Activated gamma-delta T cell (primary cell): ENCODE measurements at regions not wholly inside any gene's neighbourhood (a gene's known extent, or its start where the extent isn't known, plus 50 kb on each side); places are given as distances from the start of the nearest gene placed in this dataset.

Experiments used
- DNase-seq: peaks from one replicate; lab custom pipeline; 2025; lab: John Stamatoyannopoulos, UW

DNA sequence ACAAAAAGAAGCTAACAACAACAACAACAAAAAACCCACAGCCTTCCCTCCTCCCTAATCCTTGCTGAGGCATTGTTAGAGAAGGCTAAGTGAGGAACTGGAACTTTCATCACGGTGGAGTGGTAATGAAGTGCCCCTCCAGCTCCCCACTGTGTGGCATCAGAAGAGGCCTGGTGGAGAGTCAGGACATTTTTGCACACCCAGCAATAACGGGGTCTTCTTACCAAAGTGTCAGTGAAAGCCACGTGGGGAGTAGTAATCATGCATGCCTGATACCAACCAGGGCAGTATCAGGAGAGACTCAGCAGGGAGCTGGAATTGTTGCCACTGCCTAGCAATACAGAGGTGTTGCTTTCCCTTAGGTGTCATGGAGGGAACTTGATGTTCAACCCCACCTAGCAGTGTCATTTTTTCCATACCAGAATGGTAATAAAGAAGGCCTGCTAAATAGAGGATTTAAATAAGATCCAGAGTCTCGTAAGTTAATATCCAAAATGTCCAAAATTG, 299.7 kb upstream of the RGS6 start:
- DNase-seq, result no peak

DNA sequence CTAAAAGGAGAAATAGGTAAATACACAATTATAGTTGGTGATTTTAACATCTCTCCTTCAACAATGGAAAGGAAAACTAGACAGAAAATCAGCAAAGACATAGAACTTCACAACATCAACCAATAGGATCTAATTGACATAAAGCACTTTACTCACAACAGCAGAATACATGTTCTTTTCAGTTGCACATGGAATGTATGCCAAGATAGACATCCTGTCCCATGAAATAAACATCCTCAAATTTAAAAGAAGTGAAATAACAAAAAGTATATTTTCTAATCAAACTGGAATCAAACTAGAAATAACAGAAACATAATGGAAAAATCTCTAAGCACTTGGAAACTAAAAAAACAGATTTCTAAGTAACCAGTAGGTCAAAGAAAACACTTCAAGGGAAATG, 296.2 kb upstream of the RGS6 start:
- no peak for DNase-seq

DNA sequence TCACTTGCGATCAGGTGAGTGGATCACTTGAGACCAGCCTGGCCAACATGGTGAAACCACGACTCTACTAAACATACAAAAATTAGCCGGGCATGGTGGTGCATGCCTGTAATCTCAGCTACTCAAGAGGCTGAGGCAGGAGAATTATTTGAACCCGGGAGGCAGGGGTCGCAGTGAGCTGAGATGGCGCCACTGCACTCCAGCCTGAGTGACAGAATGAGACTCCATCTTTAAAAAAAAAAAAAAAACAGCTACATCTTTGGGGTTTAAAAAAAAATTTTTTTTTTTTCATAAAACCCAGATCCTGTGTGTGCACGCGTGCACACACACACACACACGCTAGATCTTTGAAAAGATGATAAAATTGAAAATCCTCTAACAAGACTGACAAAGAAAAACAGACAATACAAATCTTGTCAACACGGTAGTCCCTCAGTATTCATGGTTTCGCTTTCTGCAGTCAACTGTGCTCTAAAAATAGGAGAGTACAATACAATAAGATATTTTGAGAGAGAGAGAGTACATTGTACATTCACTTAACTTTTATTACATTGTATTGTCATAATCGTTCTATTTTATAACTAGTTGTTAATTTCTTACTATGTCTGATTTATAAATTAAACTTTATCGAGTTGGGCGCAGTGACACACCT, 295.3 kb upstream of the RGS6 start:
- no peak for DNase-seq

DNA sequence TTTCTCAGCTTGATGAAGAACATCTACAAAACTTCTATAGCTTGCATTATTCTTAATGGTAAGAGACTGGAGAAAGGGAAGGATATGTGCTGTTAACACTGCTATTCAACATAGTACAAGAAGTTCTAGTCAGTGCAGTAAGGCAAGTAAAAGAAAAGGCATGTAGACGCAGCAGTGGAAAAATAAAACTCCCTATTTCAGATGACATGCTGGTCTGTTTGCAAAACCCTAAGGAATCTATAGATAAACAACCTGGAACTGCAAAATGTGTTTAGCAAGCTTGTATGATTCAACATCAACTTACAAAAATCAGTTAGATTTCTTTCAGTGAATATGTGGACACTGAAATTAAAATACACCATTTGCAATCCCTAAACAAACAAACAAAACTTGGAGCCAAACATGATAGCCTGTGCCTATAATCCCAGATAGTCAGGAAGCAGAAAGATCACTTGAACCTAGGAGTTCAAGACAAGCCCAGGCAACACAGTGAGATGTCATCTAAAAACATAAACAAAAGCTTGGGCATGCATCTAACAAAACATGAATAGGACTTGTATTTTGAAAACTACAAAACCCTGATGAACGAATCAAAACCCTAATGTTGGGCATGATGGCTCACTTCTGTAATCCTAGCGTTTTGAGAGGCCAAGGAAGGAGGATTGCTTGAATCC, 293.6 kb upstream of the RGS6 start:
- DNase-seq, result no peak

DNA sequence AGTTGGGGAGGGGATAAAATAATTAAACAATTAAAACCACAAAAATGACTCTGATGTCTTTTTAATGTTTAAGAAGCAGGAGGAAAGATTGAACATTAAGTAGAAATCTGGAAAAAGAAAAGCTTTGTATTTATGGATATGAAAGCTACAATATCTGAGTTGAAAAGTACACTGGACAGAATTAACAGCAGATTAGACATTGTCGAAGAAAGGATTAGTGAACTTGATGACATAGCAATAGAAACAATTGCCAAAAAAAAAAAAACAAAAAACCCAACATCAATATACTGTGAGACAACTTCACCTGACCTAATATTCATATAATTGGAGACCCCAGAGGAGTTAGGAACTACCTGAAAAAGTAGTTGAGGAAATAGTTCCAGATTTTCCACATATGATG, 289.5 kb upstream of the RGS6 start:
- no peak for DNase-seq

DNA sequence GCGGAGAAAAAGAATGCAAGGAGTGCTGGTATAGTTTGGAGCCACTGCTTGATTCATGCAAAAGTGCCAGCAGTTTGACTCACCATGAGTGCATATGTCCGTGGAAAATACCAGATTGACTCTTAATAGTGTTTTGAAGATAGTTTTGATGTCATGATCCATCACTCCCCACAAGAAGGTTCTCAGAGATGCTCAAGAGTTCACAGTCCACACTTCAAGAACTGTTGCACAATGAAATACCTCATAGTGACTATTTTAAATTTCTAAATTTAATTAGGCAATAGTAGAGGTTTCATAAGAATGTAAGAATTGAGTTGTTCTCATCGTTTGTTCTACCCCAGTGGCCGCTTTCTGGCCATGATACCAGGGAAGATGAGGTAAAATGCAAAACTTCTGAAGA, 286.6 kb upstream of the RGS6 start:
- no peak for DNase-seq

DNA sequence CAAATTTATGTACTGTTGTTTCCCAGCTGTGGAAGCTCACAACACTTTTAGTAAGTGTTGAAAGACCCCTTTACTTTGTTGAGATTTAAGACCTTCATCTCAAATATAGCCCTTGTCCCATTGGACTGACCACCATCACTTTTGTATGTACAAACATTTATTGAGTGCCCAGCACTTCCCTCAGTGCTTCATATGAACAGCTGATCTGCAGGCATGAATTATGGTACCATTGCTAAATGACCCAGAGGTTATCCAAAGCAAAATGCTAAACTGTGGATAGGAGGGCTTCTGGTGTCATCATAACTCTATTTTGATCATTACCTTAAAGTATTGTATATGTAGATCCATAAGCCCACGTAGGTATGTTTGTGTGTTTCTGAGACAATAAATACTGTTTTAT, 285.7 kb upstream of the RGS6 start:
- DNase-seq, result no peak

DNA sequence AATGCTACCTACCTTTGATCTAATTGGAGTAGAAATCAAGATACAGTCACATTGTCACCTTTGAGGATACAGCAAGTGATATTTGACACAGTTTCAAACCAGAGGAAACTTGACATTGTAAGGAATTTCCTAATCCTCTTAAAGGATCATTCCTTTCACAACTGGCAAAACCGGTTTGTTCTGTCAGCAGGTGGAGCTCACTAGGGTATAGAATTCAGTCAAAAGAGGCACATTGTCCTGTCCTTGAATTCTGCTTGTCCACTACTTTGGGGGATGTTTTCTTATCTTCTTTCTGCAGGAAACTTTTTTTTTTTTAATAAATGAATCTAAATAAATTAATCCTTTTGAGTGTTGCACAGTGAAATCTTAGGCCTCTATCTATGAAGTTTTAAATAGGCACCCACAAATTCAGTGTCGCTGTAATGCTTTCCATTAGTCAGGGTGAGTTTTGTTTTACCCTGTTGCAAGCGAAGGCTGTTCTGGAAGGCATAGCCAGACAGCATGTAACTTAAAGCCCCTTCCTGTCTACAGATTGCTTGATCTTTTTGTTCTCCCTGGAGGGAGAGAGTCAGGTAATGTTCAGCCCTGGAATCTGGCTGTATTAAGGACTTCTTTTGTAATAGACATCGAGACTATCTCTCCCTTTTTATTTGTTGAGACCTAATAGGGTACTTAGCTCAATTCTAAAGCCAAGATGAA, 285.0 kb upstream of the RGS6 start:
- DNase-seq, result no peak

DNA sequence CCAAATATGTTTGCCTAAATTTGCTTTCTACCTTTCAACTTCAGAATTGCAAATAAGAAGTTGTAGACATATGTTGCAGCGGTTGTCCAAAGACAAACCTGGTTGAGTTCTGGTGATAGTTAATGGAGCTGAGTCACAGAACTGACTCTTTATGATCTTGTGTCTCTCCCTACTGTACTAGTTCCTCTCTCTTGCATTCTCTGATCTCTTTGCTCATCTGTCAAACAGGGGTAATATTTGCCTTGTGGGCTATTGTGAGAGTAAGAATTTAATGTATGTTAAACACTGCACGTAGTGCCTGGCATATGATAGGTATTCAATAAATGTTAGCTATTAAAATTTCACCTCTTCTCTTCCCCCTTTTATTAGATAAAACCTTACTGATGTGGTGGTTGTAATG, 283.5 kb upstream of the RGS6 start:
- DNase-seq, result no peak

DNA sequence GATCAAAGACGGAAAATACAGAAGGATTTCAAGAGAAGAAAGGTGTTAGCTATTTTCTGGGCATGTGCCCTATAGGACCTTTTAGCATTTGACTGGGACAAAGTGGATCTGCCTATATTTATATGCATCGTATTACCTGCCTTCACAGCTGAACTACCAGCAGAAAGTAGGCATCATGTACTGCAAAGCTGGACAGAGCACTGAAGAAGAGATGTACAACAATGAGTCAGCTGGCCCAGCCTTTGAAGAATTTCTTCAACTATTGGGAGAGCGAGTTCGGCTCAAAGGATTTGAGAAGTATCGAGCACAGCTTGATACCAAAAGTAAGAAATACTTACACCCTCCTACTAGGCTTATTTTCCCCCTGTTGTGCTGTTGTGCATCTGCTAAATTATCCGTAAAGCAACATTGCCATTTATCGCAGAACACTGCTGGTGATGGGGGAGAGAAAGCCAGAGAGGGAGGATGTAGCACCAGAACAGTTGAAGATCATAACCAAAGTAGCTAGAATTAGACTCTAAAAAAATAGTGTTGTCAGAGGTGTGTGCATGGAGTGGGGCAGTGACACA, 282.0 kb upstream of the RGS6 start:
- DNase-seq, result no peak

DNA sequence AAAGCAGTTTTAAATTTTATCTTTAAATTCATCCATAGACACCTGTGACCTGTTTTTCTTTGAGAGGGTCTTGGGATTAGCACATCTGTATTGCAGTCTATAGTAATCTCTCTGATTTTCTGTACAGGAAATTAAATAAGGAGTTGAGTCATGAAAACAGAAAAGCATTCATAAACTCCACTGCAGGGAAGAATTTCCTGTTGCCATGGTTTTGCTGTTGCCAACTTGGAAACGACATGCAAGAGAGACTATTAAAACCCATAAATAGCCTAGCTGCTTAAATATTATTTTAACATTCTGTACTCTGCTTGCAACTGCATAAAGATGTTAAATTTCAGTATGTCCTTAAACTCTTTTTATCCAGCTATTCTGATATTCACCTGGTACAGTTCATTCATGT, 281.0 kb upstream of the RGS6 start:
- no peak for DNase-seq

DNA sequence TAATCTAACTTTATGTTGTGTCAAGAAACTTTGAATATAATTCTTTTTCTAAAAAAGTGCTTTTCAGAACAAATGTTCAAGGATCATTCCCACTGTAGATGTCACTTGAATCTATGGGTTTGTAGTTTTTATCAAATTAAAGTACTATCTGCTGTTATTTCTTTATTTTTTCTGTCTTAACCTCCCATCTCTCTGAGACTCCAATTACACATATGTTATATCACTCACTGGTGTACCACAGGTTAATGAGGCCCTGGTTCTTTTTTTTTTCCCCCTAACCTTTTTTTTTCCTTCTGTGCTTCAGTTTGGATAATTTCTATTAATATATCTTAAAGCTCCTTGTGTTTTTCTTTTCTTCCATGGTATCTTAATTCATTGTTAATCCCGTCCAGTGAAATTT, 279.9 kb upstream of the RGS6 start:
- DNase-seq, result no peak

DNA sequence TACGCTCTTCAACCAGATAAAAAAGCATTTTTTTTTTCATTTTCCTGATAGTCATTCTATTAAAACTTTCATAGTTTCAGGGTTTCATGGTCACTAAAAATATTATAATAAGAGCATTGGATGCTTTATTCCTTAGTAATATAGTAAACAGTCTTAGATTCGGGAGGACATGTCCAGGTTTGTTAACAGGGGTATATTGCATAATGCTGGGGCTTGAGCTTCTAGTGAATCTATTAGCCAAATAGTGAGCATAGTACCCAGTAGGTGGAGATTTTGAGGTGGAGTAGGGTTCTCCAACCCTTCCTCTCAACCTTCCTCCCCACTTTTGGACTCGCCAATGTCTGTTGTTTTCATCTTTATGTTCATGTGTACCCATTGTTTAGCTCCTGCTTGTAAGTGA, 277.4 kb upstream of the RGS6 start:
- no peak for DNase-seq

DNA sequence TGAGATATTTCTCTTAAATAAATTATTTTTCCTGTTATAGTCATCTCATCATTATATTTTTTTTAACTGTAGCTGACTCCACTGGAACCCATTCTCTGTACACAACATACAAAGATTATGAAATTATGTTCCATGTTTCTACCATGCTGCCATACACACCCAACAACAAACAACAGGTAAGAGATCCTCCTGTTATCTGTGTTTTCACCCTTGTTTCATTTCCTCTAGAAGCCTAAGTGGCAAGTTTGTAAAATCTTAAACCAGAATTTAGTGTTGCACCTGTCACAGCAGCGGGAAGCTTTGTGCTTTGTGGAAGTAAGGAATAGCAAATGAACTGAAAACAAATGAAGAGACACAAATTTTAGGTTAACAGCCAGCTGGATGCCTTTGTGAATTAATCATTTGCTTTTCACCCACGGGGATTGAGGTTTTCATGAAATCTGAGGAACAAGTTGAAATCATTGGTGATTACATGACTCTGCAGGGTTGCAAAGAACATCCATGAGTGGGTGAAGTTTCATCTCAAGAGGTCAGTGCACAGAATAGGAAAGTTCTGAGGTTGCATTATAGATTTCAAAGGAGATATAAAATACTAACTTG, 273.9 kb upstream of the RGS6 start:
- DNase-seq, result no peak

DNA sequence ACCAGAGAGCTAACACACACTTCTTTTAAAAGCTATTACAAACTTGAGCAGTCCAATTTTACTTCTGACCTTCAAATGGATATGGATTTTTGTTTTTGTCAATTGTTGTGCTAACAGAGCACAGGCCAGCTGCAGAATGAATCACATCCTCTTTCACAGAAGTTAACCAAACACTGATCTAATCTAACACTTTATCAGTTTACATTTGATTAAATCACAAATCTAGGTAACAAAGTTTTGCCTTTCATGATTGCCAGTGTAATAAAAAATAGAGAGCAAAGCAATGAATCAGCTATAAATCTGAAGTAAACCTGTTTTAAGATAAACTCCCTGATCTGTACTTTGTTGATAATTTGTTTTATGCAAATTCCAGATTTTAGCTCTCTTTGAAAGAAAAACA, 273.1 kb upstream of the RGS6 start:
- no peak for DNase-seq

DNA sequence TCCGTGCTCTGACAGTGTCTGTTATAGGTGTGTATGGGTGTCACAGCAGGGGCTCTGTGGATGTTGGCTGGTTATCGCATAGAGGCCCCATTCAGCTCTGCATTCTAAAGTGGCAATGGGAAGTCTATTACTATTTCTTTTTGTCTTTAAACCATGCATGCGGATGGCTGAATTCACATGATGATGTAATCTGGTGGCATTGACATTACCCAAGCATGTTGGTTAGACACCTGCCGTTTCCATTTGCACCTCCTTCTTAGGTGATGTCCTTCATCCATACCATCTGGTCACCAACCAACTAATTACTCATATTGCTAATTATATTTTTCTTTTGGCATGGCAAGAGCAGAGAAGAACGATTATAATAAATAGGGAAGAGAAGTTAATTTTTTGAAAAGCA, 270.8 kb upstream of the RGS6 start:
- DNase-seq, result no peak

DNA sequence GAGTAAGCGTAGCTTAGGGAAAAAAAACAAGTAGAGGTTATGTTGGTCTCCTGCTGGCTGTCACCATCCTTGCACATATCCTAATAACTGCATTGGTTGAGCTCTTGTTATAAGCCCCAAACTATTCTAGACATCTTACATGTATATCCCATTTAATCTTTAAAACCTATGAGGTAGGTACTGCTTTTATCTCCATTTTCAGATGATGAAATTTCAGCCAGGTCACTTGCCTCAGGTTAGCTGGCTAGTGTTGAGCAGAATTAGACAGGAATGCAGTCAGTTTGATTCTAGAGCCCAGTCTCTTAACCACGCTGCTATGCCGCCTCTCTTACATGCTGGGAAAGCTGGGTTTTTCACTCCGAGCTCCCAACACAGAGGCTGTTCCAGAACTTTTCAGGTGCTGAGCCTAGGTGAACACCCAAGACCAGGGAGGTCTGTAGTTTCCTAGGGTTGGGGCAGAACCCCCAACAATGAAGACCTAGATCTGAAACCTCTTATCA, 269.9 kb upstream of the RGS6 start:
- no peak for DNase-seq

DNA sequence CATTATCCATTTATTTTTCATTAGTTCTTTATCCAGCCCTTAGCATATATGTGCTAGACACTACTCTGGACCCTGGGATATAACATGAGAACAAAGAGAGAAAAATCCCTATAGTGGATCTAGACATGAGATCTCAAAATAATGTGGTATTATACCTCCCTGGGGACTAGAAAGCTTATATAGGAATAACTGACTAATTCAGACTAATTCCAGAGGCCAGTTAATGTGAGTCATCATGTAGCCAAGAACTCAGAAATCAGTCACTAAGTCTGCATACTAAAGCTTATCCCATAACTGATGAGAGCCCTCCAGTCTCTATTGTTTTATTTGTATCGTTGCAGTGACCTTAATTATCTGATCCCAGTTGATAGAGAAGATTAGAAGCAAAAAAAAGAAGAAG, 267.1 kb upstream of the RGS6 start:
- DNase-seq, result no peak

DNA sequence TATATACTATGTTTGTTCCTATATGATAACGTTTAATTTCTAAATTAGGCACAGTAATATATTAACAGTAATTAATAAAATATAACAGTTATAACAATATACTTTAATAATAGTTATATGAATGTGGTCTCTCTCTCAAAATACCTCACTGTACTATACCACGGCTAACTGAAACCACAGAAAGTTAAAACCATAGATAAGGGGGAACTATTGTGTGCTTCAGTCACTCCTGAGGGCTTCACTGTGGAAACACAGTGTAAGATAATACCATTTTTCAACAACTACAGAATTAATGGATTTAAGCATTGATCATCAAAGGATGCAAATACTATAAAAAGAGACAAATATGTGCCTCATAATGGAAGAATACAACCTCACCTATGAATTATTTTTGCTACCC, 266.4 kb upstream of the RGS6 start:
- no peak for DNase-seq

DNA sequence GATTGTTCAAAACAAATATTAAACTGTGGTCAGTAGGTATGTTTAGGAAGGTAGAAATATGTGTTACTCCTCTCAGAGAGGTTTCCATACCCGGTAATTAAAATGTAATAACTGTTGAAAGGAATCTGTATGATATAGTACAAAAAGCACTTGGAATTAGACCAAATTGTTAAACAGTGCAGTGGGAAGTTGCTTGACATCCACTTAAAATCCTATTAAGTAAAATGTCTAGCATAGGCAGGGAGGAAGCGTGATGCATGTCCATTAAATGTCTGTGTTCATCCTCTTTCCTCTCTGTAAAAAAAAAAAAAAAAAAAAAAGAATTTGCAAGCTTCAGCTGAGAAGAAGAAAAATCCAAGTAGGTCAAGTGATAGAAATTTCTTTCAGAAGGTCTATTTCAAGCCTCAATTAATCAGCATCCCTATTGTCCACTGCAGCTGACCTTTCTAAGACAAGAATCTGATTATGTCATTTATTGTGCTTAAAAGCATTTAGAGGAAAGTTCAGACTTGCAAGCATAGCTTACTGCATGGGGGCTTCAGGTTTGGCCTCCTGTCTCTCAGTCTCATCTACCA, 265.6 kb upstream of the RGS6 start:
- no peak for DNase-seq

DNA sequence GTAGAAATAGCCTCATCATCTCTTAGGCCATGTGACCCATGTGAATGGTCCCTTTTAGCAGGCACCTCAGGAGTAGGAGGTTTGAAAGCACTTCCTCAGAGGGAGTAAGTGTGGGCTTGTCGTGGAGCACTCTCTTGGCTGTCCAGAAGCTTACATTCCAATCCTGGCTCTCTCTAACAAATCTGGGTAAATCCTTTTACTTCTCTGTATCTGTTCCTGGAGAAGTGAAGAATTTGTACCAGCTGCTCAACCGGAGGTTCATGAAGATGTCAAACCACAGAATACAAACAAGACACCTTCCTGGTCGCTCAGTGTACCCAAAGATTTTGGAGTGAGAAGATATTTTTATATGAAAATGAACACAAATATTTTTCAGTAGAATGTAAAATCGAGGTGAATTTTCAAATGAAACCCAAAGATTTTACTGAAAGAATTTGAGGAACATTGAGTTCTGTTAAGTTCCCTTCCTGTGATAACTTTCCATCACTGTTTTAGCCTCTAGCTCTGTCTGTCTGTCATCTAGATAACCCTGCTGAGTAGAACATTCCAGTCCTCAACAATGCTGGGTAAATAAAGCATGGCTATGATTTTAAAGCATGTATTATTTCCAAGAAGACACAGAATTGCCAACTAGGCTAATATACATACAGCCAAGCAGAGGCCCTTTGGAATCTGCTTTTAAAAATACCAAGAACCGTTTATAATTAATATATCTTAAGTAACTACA, 263.9 kb upstream of the RGS6 start:
- DNase-seq, result no peak
